PC-3 (cell line): ENCODE measurements at regions not wholly inside any gene's neighbourhood (a gene's known extent, or its start where the extent isn't known, plus 50 kb on each side); places are given as distances from the start of the nearest gene placed in this dataset.

Experiments
- ATAC-seq: fragments of 200-7000 bp; cut with Tn5 transposase; 2 replicates; pipeline ENCODE4 v1.9.1; 2020; ENCODE audit warnings: mild to moderate bottlenecking, moderate library complexity
- BruUV-seq: library from RNA; stranded (reverse); fragments of 400-500 nt; replicated peaks from 2 replicates; lab custom pipeline; 2021; lab: Mats Ljungman, UMichigan
- CTCF ChIA-PET: fragments of 300-600 bp; sonication (Branson Sonifier 250); formaldehyde crosslinking; loops from one replicate; lab custom pipeline; 2022; ENCODE audit warnings: antibody characterized with exemption; lab: Charles Lee
- POLR2A ChIA-PET: fragments of 300-600 bp; sonication (Branson Sonifier 250); formaldehyde crosslinking; loops from one replicate; lab custom pipeline; 2022; ENCODE audit warnings: antibody characterized with exemption; ENCODE audit not compliant: unreplicated experiment; lab: Charles Lee
- DNase-seq: peaks from one replicate; pipeline ENCODE4 v3.0.0-alpha.2; 2015
- H2AFZ ChIP-seq: fragments of 300-600 bp; sonication (generic); 2 replicates; pipeline ENCODE4 v1.6.0; 2016; ENCODE audit warnings: antibody characterized with exemption, low read length
- H3F3A ChIP-seq: fragments of 300-600 bp; sonication (generic); one replicate; pipeline ENCODE4 v1.6.0; 2017; ENCODE audit warnings: antibody characterized with exemption, low read length, control low read depth, mild to moderate bottlenecking; ENCODE audit not compliant: unreplicated experiment
- H3K27ac ChIP-seq: fragments of 300-600 bp; sonication (generic); 2 replicates; pipeline ENCODE4 v1.5.1; 2016; ENCODE audit warnings: mild to moderate bottlenecking, low read length
- H3K27me3 ChIP-seq: fragments of 300-600 bp; sonication (generic); 2 replicates; pipeline ENCODE4 v1.6.1; 2016; ENCODE audit warnings: low read length, mixed read lengths
- H3K36me3 ChIP-seq: fragments of 300-600 bp; sonication (generic); 2 replicates; pipeline ENCODE4 v1.6.1; 2016; ENCODE audit warnings: low read depth, mixed run types, low read length, mixed read lengths
- H3K4me1 ChIP-seq: fragments of 300-600 bp; sonication (generic); 2 replicates; pipeline ENCODE4 v1.5.1; 2016; ENCODE audit warnings: low read length; ENCODE audit not compliant: insufficient read depth
- H3K4me2 ChIP-seq: fragments of 300-600 bp; sonication (generic); 2 replicates; pipeline ENCODE4 v1.6.0; 2016; ENCODE audit warnings: low read length
- H3K4me3 ChIP-seq: fragments of 300-600 bp; sonication (generic); 2 replicates; pipeline ENCODE4 v1.5.1; 2016; ENCODE audit warnings: mild to moderate bottlenecking, low read length, mixed read lengths
- H3K79me2 ChIP-seq: fragments of 300-600 bp; sonication (generic); 2 replicates; pipeline ENCODE4 v1.6.1; 2017; ENCODE audit warnings: low read length, mixed read lengths
- H3K9ac ChIP-seq: fragments of 300-600 bp; sonication (generic); 2 replicates; pipeline ENCODE4 v1.6.0; 2016; ENCODE audit warnings: mild to moderate bottlenecking, low read length
- H3K9me2 ChIP-seq: fragments of 300-600 bp; sonication (generic); replicated peaks from 2 replicates; pipeline ENCODE4 v1.6.1; 2016; ENCODE audit warnings: mixed run types, low read length, mixed read lengths
- H3K9me3 ChIP-seq: fragments of 300-600 bp; sonication (generic); 2 replicates; pipeline ENCODE4 v1.6.1; 2016; ENCODE audit warnings: low read length, mixed read lengths
- H4K20me1 ChIP-seq: fragments of 300-600 bp; sonication (generic); 2 replicates; pipeline ENCODE4 v1.6.1; 2016; ENCODE audit warnings: low read length, mixed read lengths
- CTCF ChIP-seq: fragments of 300-600 bp; sonication (generic); conservative IDR thresholded peaks from 2 replicates; pipeline ENCODE4 v1.5.1; 2017; ENCODE audit warnings: antibody characterized with exemption, low read depth, mild to moderate bottlenecking, low read length
- EZH2 ChIP-seq: fragments of 300-600 bp; sonication (generic); IDR thresholded peaks from one replicate; pipeline ENCODE4 v1.6.1; 2017; ENCODE audit warnings: antibody characterized with exemption, mild to moderate bottlenecking, low read length; ENCODE audit not compliant: unreplicated experiment
- EZH2phosphoT487 ChIP-seq: fragments of 300-600 bp; sonication (generic); IDR thresholded peaks from 2 replicates; pipeline ENCODE4 v1.6.1; 2018; ENCODE audit warnings: mild to moderate bottlenecking, antibody characterized with exemption, low read length, borderline replicate concordance
- intact Hi-C: fragments of 100-400 bp; cut with micrococcal nuclease; formaldehyde crosslinking; loops from 2 replicates; pipeline ENCODE4 v1.9.0; 2023

GRCh38 chr3:135759651-135760050, 205.9 kb upstream of the PPP2R3A start:
- POLR2A ChIA-PET, result no interaction called here
- CTCF ChIA-PET, result no interaction called here
- H3K4me2 ChIP-seq, result no peak overlapping the region
- H3K4me3 ChIP-seq, result no peak overlapping the region
- no peak overlapping the region for H2AFZ ChIP-seq
- DNase-seq (no peak), ATAC-seq (no peak)
- no peaks in the 10 kb centered on the region for H3K79me2 ChIP-seq
- no peaks in the 10 kb centered on the region for H3K4me1 ChIP-seq
- no peak overlapping the region for H3K27ac ChIP-seq
- H3K36me3 ChIP-seq, result no peaks in the 10 kb centered on the region
- intact Hi-C loops, result no loop called here
- no peaks in the 10 kb centered on the region for H3K9me3 ChIP-seq
- H3K27me3 ChIP-seq, result no peaks in the 10 kb centered on the region
- no peak for TF ChIP-seq EZH2
- TF ChIP-seq CTCF, result no peak
- no peak for TF ChIP-seq EZH2phosphoT487
- no peak overlapping the region for H3K9ac ChIP-seq
- H4K20me1 ChIP-seq, result no peaks in the 10 kb centered on the region
- no peaks in the 10 kb centered on the region for H3K9me2 ChIP-seq
- no TSS peak for BruUV-seq
- no peaks in the 10 kb centered on the region for H3F3A ChIP-seq

- ChIA-PET CTCF (no interaction called here), POLR2A (no interaction called here)
- no peak for ATAC-seq
- Histone ChIP-seq H3K4me1 (no peaks in the 10 kb centered on the region), H3F3A (no peaks in the 10 kb centered on the region), H3K79me2 (no peaks in the 10 kb centered on the region), H3K9me3 (no peaks in the 10 kb centered on the region), H2AFZ (no peak overlapping the region), H4K20me1 (no peaks in the 10 kb centered on the region), H3K36me3 (no peaks in the 10 kb centered on the region), H3K4me2 (no peak overlapping the region), H3K9ac (no peak overlapping the region), H3K9me2 (no peaks in the 10 kb centered on the region), H3K4me3 (no peak overlapping the region), H3K27me3 (no peaks in the 10 kb centered on the region), H3K27ac (no peak overlapping the region)
- BruUV-seq, result no TSS peak
- DNase-seq, result no peak
- intact Hi-C loops, result no loop called here
- TF ChIP-seq EZH2, result no peak
- no peak for TF ChIP-seq CTCF
- no peak for TF ChIP-seq EZH2phosphoT487
These were observed 204.9 kb upstream of the PPP2R3A start for GRCh38 chr3:135760581-135760980.

GRCh38 chr3:135762188-135762856, 203.2 kb upstream of the PPP2R3A start:
- Histone ChIP-seq H3K9me3 (no peaks in the 10 kb centered on the region), H3K36me3 (no peaks in the 10 kb centered on the region), H3K4me3 (no peak overlapping the region), H3K27ac (no peak overlapping the region), H2AFZ (no peak overlapping the region), H3K4me2 (no peak overlapping the region), H3K4me1 (no peaks in the 10 kb centered on the region), H3K27me3 (no peaks in the 10 kb centered on the region), H3K79me2 (no peaks in the 10 kb centered on the region), H3F3A (no peaks in the 10 kb centered on the region), H3K9ac (no peak overlapping the region), H3K9me2 (no peaks in the 10 kb centered on the region), H4K20me1 (no peaks in the 10 kb centered on the region)
- TF ChIP-seq CTCF (no peak), EZH2phosphoT487 (no peak), EZH2 (no peak)
- ChIA-PET CTCF (no interaction called here), POLR2A (no interaction called here)
- ATAC-seq (no peak), DNase-seq (no peak)
- intact Hi-C loops, result no loop called here
- BruUV-seq, result no TSS peak
